ENCODE measurements at regions not wholly inside any gene's neighbourhood (a gene's known extent, or its start where the extent isn't known, plus 50 kb on each side); places are given as distances from the start of the nearest gene placed in this dataset.

GRCh38 chr17:56667925-56668458, 74.5 kb downstream of the NOG start:
- no peaks in the 10 kb centered on the region for H3K79me2 ChIP-seq (ENCODE audit: low read depth)
- H3F3A ChIP-seq (ENCODE audit: low read depth), result no peaks in the 10 kb centered on the region
- H3K27me3 ChIP-seq, result no peaks in the 10 kb centered on the region
- Mint-ChIP-seq H3K4me1 (no peaks in the 10 kb centered on the region), H3K4me3 (no peak overlapping the region), H3K9me3 (peaks cover 5% of the 10 kb centered on the region), H3K27me3 (ENCODE audit: insufficient read depth, low read depth) (peaks cover 7% of the 10 kb centered on the region), H3K27ac (no peak overlapping the region), H3K36me3 (no peaks in the 10 kb centered on the region)
- no peaks in the 10 kb centered on the region for H3K9me3 ChIP-seq (ENCODE audit: low read depth)
- no peak for DNase-seq (ENCODE audit: low spot score)
- TF ChIP-seq EZH2phosphoT487 (IDR thresholded peaks at IDR 0.05) (no peak), CTCF (IDR thresholded peaks at IDR 0.05) (no peak), EZH2 (IDR thresholded peaks at IDR 0.05) (no peak)
- no peaks in the 10 kb centered on the region for H3K36me3 ChIP-seq
- H3K4me2 ChIP-seq, result no peak overlapping the region
- no peaks in the 10 kb centered on the region for H4K20me1 ChIP-seq (ENCODE audit: low read depth)
- H3K4me1 ChIP-seq, result no peaks in the 10 kb centered on the region
- no peak overlapping the region for H3K4me3 ChIP-seq
- H3K27ac ChIP-seq, result no peak overlapping the region
- no peak overlapping the region for H2AFZ ChIP-seq (replicated peaks)
- no peak overlapping the region for H3K9ac ChIP-seq

GRCh38 chr17:56672195-56672594, 78.7 kb downstream of the NOG start:
- TF ChIP-seq EZH2phosphoT487 (IDR thresholded peaks at IDR 0.05), result no peak
- no peak for TF ChIP-seq EZH2 (IDR thresholded peaks at IDR 0.05)
- no peak overlapping the region for H3K4me2 ChIP-seq
- H3F3A ChIP-seq (ENCODE audit: low read depth), result no peaks in the 10 kb centered on the region
- no peak overlapping the region for H3K9ac ChIP-seq
- H3K27ac Mint-ChIP-seq, result no peak overlapping the region
- H3K36me3 Mint-ChIP-seq, result no peaks in the 10 kb centered on the region
- peaks cover 30% of the 10 kb centered on the region for H3K27me3 ChIP-seq
- no peak overlapping the region for H3K27ac ChIP-seq
- H3K4me3 ChIP-seq, result no peak overlapping the region
- DNase-seq (ENCODE audit: low spot score), result no peak
- H3K27me3 Mint-ChIP-seq (ENCODE audit: insufficient read depth, low read depth), result peaks cover 12% of the 10 kb centered on the region
- H3K9me3 ChIP-seq (ENCODE audit: low read depth), result no peaks in the 10 kb centered on the region
- H3K36me3 ChIP-seq, result no peaks in the 10 kb centered on the region
- no peaks in the 10 kb centered on the region for H3K4me1 Mint-ChIP-seq
- H3K9me3 Mint-ChIP-seq, result peaks cover 5% of the 10 kb centered on the region
- H3K4me1 ChIP-seq, result no peaks in the 10 kb centered on the region
- H3K4me3 Mint-ChIP-seq, result no peak overlapping the region
- no peaks in the 10 kb centered on the region for H3K79me2 ChIP-seq (ENCODE audit: low read depth)
- H2AFZ ChIP-seq (replicated peaks), result no peak overlapping the region
- H4K20me1 ChIP-seq (ENCODE audit: low read depth), result no peaks in the 10 kb centered on the region

DNA sequence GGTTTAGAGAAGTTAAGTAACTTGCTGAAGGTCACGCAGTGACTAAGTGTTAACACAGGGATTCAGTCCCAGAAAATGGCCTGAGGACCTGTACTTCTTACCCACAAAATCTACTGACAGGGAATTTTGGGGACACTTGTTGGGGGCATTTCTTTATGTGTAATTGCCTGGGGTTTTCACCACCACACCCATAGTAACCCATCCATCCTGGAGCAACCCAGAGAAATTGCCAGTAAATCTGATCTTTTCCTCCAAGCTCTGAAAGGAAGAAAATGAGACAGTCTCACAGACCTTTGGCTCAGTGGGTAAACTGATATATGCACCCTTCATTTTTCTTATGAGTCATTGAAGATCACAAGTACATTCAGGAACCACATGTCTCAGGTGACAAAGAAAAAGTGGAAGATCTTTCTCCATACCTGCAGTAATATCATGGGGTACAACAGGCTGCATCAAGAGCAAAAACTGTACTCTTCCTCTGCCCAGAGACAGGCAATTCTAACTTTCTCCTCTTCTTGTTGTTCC, 81.0 kb downstream of the NOG start:
- Histone ChIP-seq H3K4me2 (no peak overlapping the region), H3K27ac (no peak overlapping the region), H3K4me3 (no peak overlapping the region), H3F3A (ENCODE audit: low read depth) (no peaks in the 10 kb centered on the region), H3K27me3 (peaks cover 53% of the 10 kb centered on the region), H3K36me3 (no peaks in the 10 kb centered on the region), H4K20me1 (ENCODE audit: low read depth) (no peaks in the 10 kb centered on the region), H2AFZ (replicated peaks) (no peak overlapping the region), H3K79me2 (ENCODE audit: low read depth) (no peaks in the 10 kb centered on the region), H3K9ac (no peak overlapping the region), H3K4me1 (no peaks in the 10 kb centered on the region), H3K9me3 (ENCODE audit: low read depth) (no peaks in the 10 kb centered on the region)
- Mint-ChIP-seq H3K36me3 (no peaks in the 10 kb centered on the region), H3K27me3 (ENCODE audit: insufficient read depth, low read depth) (peaks cover 21% of the 10 kb centered on the region), H3K9me3 (peaks cover 5% of the 10 kb centered on the region), H3K27ac (no peak overlapping the region), H3K4me3 (no peak overlapping the region), H3K4me1 (peaks cover 9% of the 10 kb centered on the region)
- no peak for DNase-seq (ENCODE audit: low spot score)
- TF ChIP-seq EZH2 (IDR thresholded peaks at IDR 0.05), result no peak

DNA sequence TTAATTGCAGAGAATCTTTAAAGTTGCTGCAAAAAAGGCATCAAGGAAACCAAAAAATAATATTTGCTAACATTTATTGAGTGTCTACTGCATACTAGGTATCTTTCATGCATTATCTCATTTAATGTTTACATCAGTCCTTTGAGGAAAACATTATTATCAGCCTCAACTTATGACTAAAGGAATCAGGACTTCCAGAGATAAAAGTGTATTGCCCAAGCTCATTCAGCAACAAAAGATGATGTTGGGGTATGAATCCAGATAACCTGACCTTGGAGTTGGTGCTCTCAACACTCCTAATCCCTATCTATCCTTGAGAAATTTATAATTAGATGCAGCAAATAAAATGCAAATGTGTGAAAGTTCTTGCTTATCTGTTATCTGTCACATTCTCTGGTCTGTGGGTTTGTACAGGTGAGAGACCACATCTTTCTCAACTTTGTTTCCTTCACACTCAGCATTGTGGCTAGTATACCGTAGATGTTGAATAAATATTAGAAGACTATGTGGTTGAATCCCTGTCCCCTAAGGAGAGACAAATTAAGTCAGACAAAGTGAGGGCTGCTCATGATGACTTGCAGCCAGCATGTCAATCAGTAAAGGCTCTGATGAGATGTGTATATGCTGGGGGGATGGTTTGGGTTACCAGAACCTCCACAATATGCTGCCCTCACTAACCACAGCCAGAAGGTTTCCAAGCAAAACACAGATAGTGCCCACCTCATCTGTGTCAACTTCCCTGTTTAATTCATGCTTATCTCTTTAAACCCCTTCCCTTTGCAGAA, 82.6 kb downstream of the NOG start:
- H3K36me3 Mint-ChIP-seq, result no peaks in the 10 kb centered on the region
- Histone ChIP-seq H3K27me3 (peaks cover 61% of the 10 kb centered on the region), H3K4me2 (no peak overlapping the region), H4K20me1 (ENCODE audit: low read depth) (no peaks in the 10 kb centered on the region), H3K9me3 (ENCODE audit: low read depth) (no peaks in the 10 kb centered on the region), H3K4me3 (no peak overlapping the region), H3F3A (ENCODE audit: low read depth) (no peaks in the 10 kb centered on the region), H2AFZ (replicated peaks) (no peak overlapping the region), H3K79me2 (ENCODE audit: low read depth) (no peaks in the 10 kb centered on the region), H3K36me3 (no peaks in the 10 kb centered on the region), H3K4me1 (no peaks in the 10 kb centered on the region), H3K27ac (no peak overlapping the region), H3K9ac (no peak overlapping the region)
- H3K4me1 Mint-ChIP-seq, result peaks cover 9% of the 10 kb centered on the region
- H3K27ac Mint-ChIP-seq, result no peak overlapping the region
- peaks cover 5% of the 10 kb centered on the region for H3K9me3 Mint-ChIP-seq
- TF ChIP-seq EZH2phosphoT487 (IDR thresholded peaks at IDR 0.05), result no peak
- no peak for TF ChIP-seq EZH2 (IDR thresholded peaks at IDR 0.05)
- no peak for TF ChIP-seq CTCF (IDR thresholded peaks at IDR 0.05)
- DNase-seq (ENCODE audit: low spot score), result no peak
- peaks cover 21% of the 10 kb centered on the region for H3K27me3 Mint-ChIP-seq (ENCODE audit: insufficient read depth, low read depth)
- H3K4me3 Mint-ChIP-seq, result no peak overlapping the region
